Loucy (cell line): ENCODE measurements at regions not wholly inside any gene's neighbourhood (a gene's known extent, or its start where the extent isn't known, plus 50 kb on each side); places are given as distances from the start of the nearest gene placed in this dataset.
"Not testable (repeated sequence)": the region's sequence is repeated elsewhere in the genome, so short reads cannot be mapped to it uniquely, and the experiment has no call there.

ENCODE experiments used
- H2AFZ ChIP-seq: fragments of 200-600 bp; sonication (generic); 2 replicates; pipeline ENCODE4 v1.6.0; 2016; ENCODE audit warnings: antibody characterized with exemption, mild to moderate bottlenecking, low read length, moderate library complexity
- H3F3A ChIP-seq: fragments of 200-600 bp; 2 replicates; pipeline ENCODE4 v1.6.0; 2016; ENCODE audit warnings: antibody characterized with exemption, low read depth, mild to moderate bottlenecking
- H3K27me3 ChIP-seq: fragments of 200-600 bp; sonication (generic); 2 replicates; pipeline ENCODE4 v1.6.1; 2014; ENCODE audit warnings: low read length, mild to moderate bottlenecking; ENCODE audit not compliant: insufficient read depth, poor library complexity, severe bottlenecking
- H3K36me3 ChIP-seq: fragments of 200-600 bp; sonication (generic); 2 replicates; pipeline ENCODE4 v1.6.1; 2016; ENCODE audit warnings: low read length; ENCODE audit not compliant: insufficient read depth
- H3K4me1 ChIP-seq: fragments of 200-600 bp; sonication (generic); 2 replicates; pipeline ENCODE4 v1.5.1; 2014; ENCODE audit warnings: low read length, mild to moderate bottlenecking; ENCODE audit not compliant: insufficient read depth, poor library complexity, severe bottlenecking
- H3K4me2 ChIP-seq: fragments of 200-600 bp; sonication (generic); 2 replicates; pipeline ENCODE4 v1.6.0; 2014; ENCODE audit warnings: antibody characterized with exemption, low read length, low read depth, mild to moderate bottlenecking; ENCODE audit not compliant: poor library complexity, severe bottlenecking
- H3K4me3 ChIP-seq: fragments of 200-600 bp; sonication (generic); 2 replicates; pipeline ENCODE4 v1.5.1; 2014; ENCODE audit warnings: low read length, mild to moderate bottlenecking, mixed read lengths; ENCODE audit not compliant: poor library complexity, severe bottlenecking
- H3K79me2 ChIP-seq: fragments of 200-600 bp; sonication (generic); 2 replicates; pipeline ENCODE4 v1.6.1; 2014; ENCODE audit warnings: low read length; ENCODE audit not compliant: insufficient read depth
- H3K9ac ChIP-seq: fragments of 200-600 bp; sonication (generic); 2 replicates; pipeline ENCODE4 v1.6.0; 2014; ENCODE audit warnings: mild to moderate bottlenecking, low read depth, low read length, moderate library complexity; ENCODE audit not compliant: poor library complexity, severe bottlenecking
- H3K9me2 ChIP-seq: fragments of 200-600 bp; sonication (generic); replicated peaks from 2 replicates; pipeline ENCODE4 v1.6.1; 2016; ENCODE audit warnings: low read depth, low read length, mixed read lengths
- H3K9me3 ChIP-seq: fragments of 200-600 bp; sonication (generic); 2 replicates; pipeline ENCODE4 v1.6.1; 2014; ENCODE audit warnings: mild to moderate bottlenecking, antibody characterized with exemption, low read length, low read depth; ENCODE audit not compliant: insufficient read depth
- H4K20me1 ChIP-seq: fragments of 200-600 bp; sonication (generic); 2 replicates; pipeline ENCODE4 v1.6.0; 2014; ENCODE audit warnings: antibody characterized with exemption, low read length, mild to moderate bottlenecking; ENCODE audit not compliant: insufficient read depth, poor library complexity, severe bottlenecking
- EZH2phosphoT487 ChIP-seq: fragments of 200-600 bp; IDR thresholded peaks from 2 replicates; pipeline ENCODE4 v1.6.1; 2018; ENCODE audit warnings: antibody characterized with exemption, mild to moderate bottlenecking, moderate library complexity, borderline replicate concordance
- TF ChIP-seq, protein P1 (sequence below): fragments of 200-600 bp; sonication (generic); conservative IDR thresholded peaks from 2 replicates; pipeline ENCODE4 v1.5.1; 2014; ENCODE audit warnings: mild to moderate bottlenecking, antibody characterized with exemption, low read length

DNA sequence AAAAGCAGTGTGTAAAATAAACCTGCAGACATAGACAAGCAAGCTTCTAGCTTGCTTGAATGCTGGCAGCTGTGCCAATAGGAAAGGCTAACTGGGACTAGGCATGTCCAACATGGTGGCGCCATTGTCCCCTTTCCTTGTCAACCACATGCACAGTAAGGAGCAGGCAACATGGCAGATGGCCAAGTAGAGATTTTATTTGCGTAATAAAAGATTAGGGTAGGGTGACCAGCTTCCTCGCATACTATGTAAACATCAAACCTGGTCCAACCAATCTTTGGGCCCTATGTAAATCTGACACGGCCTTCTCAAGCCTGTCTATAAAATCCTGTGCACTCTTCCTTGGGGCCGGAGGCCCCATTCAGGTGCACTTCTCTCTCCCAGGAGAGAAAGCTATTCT is 575.4 kb upstream of the GOLIM4 start:
- Histone ChIP-seq H3K9me2 (no peaks in the 10 kb centered on the region), H3K4me2 (no peak overlapping the region), H3K9me3 (no peaks in the 10 kb centered on the region), H3K4me1 (no peaks in the 10 kb centered on the region), H3K4me3 (no peak overlapping the region), H4K20me1 (no peaks in the 10 kb centered on the region), H2AFZ (no peak overlapping the region), H3K27me3 (no peaks in the 10 kb centered on the region), H3F3A (no peaks in the 10 kb centered on the region), H3K9ac (no peak overlapping the region), H3K36me3 (no peaks in the 10 kb centered on the region), H3K79me2 (no peaks in the 10 kb centered on the region)
- TF ChIP-seq, protein P1, sequence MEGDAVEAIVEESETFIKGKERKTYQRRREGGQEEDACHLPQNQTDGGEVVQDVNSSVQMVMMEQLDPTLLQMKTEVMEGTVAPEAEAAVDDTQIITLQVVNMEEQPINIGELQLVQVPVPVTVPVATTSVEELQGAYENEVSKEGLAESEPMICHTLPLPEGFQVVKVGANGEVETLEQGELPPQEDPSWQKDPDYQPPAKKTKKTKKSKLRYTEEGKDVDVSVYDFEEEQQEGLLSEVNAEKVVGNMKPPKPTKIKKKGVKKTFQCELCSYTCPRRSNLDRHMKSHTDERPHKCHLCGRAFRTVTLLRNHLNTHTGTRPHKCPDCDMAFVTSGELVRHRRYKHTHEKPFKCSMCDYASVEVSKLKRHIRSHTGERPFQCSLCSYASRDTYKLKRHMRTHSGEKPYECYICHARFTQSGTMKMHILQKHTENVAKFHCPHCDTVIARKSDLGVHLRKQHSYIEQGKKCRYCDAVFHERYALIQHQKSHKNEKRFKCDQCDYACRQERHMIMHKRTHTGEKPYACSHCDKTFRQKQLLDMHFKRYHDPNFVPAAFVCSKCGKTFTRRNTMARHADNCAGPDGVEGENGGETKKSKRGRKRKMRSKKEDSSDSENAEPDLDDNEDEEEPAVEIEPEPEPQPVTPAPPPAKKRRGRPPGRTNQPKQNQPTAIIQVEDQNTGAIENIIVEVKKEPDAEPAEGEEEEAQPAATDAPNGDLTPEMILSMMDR = no peak
- no peak for TF ChIP-seq EZH2phosphoT487

DNA sequence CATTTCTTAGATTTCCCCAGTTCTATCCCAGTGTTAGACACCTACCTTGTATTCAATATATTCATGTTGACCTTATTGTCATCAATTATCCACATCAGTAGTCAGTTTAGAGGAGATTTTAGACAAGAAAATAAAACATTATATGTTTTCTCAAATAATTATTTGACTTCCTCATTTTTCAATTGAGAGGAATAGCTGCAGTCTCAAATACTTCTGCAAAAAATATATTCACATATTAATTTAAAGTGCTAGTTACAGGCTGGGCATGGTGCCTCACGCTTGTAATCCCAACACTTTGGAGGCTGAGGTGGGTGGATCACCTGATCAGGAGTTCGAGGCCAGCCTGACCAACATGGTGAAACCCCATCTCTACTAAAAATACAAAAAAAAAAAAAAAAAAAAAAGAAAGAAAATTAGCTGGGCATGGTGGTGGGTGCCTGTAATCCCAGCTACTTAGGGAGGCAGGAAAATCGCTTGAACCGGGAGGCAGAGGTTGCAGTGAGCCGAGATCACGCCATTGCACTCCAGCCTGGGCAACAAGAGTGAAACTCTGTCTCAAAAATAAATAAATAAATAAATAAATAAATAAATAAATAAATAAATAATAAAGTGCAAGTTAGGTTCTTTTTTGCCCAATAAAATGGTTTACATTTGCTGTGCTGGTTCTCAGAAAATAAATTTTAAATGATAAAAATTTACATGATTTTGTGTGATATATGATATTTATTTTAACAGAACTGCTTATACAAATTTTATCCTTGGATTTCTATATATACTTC is 565.3 kb upstream of the GOLIM4 start:
- H3K9ac ChIP-seq, H2AFZ ChIP-seq, H4K20me1 ChIP-seq, H3K9me3 ChIP-seq, H3K27me3 ChIP-seq, H3K4me1 ChIP-seq, H3K4me3 ChIP-seq, H3K79me2 ChIP-seq, H3K9me2 ChIP-seq, H3K36me3 ChIP-seq, H3K4me2 ChIP-seq, H3F3A ChIP-seq: not testable (repeated sequence)

DNA sequence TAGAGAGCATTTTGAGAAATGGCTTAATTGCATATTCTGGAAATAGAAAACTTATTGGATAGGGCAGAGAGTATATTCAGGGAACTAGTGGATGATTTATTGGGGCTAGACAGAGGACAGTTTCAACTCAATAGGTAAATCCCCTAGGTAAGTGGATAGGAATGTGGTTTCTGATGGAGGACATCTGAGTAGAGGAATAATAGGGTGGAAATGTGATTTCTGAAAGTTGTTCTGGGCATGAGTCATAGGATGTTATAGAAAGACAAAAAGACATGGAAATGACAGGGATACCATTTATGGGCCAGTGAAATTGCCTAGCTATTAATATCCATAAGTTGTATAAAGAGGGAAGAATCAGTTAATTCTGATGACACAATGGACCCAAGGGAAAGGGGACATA is 563.3 kb upstream of the GOLIM4 start:
- H2AFZ ChIP-seq = no peak overlapping the region
- no peak overlapping the region for H3K4me3 ChIP-seq
- no peaks in the 10 kb centered on the region for H3K36me3 ChIP-seq
- no peaks in the 10 kb centered on the region for H3F3A ChIP-seq
- no peaks in the 10 kb centered on the region for H3K27me3 ChIP-seq
- H3K9me3 ChIP-seq = no peaks in the 10 kb centered on the region
- no peaks in the 10 kb centered on the region for H3K79me2 ChIP-seq
- H4K20me1 ChIP-seq = no peaks in the 10 kb centered on the region
- TF ChIP-seq, protein P1 = no peak
- TF ChIP-seq EZH2phosphoT487 = no peak
- H3K9me2 ChIP-seq = no peaks in the 10 kb centered on the region
- no peaks in the 10 kb centered on the region for H3K4me1 ChIP-seq
- no peak overlapping the region for H3K4me2 ChIP-seq
- H3K9ac ChIP-seq = no peak overlapping the region

DNA sequence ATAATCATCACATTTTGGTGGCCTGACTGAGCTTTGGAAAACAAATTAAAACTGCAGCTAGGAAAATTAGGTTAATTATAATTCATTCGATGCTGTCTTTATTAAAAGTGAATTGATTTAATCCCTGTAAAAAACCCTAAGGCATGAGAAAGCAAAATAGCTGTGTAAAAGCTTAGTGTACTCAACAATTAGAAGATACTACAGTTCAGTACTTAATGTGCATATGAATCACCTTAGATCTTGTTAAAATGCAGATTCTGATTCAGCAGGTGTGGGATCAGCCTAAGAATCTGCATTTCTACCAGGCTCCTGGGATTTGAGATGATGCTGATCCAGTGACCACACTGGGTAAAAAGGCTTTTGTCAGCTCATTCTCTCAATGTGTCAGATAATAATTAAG is 559.9 kb upstream of the GOLIM4 start:
- Histone ChIP-seq H3K9me3 (no peaks in the 10 kb centered on the region), H3K79me2 (no peaks in the 10 kb centered on the region), H3K9me2 (no peaks in the 10 kb centered on the region), H3K27me3 (no peaks in the 10 kb centered on the region), H3F3A (no peaks in the 10 kb centered on the region), H3K4me2 (no peak overlapping the region), H3K36me3 (no peaks in the 10 kb centered on the region), H3K9ac (no peak overlapping the region), H2AFZ (no peak overlapping the region), H4K20me1 (no peaks in the 10 kb centered on the region), H3K4me3 (no peak overlapping the region), H3K4me1 (peaks cover 4% of the 10 kb centered on the region)
- TF ChIP-seq, protein P1 = no peak
- TF ChIP-seq EZH2phosphoT487 = no peak
